H9 (cell line): ENCODE measurements at regions not wholly inside any gene's neighbourhood (a gene's known extent, or its start where the extent isn't known, plus 50 kb on each side); places are given as distances from the start of the nearest gene placed in this dataset.

Source experiments
- DNase-seq: peaks from one replicate; pipeline ENCODE4 v3.0.0-alpha.2; 2017
- H2AFZ ChIP-seq: one replicate; pipeline ENCODE4 v1.6.1; 2013; ENCODE audit warnings: mild to moderate bottlenecking, low read length, control low read depth, moderate library complexity
- H2AK5ac ChIP-seq: 2 replicates; pipeline ENCODE4 v1.6.1; 2013; ENCODE audit warnings: low read length, control low read depth, mixed read lengths; ENCODE audit not compliant: insufficient read length
- H2BK120ac ChIP-seq: one replicate; pipeline ENCODE4 v1.6.1; 2013; ENCODE audit warnings: low read depth, mild to moderate bottlenecking, low read length, control low read depth, inconsistent platforms; ENCODE audit not compliant: poor library complexity, severe bottlenecking
- H2BK12ac ChIP-seq: 2 replicates; pipeline ENCODE4 v1.6.1; 2013; ENCODE audit warnings: low read length, control low read depth, mixed read lengths, low read depth; ENCODE audit not compliant: insufficient read length
- H2BK15ac ChIP-seq: 2 replicates; pipeline ENCODE4 v1.6.1; 2013; ENCODE audit warnings: low read depth, low read length, control low read depth
- H2BK20ac ChIP-seq: one replicate; pipeline ENCODE4 v1.6.1; 2013; ENCODE audit warnings: low read depth, mild to moderate bottlenecking, low read length, control low read depth, inconsistent platforms; ENCODE audit not compliant: poor library complexity, severe bottlenecking
- H2BK5ac ChIP-seq: 2 replicates; pipeline ENCODE4 v1.6.1; 2013; ENCODE audit warnings: low read length, control low read depth, mixed read lengths; ENCODE audit not compliant: insufficient read length
- H3K14ac ChIP-seq: 2 replicates; pipeline ENCODE4 v1.6.1; 2013; ENCODE audit warnings: low read length, control low read depth; ENCODE audit not compliant: insufficient read depth
- H3K18ac ChIP-seq: 2 replicates; pipeline ENCODE4 v1.6.1; 2013; ENCODE audit warnings: low read depth, mild to moderate bottlenecking, mixed read lengths, low read length, control low read depth; ENCODE audit not compliant: insufficient read length
- H3K23ac ChIP-seq: 2 replicates; pipeline ENCODE4 v1.6.1; 2013; ENCODE audit warnings: low read length, control low read depth, mixed read lengths, low read depth; ENCODE audit not compliant: insufficient read length
- H3K23me2 ChIP-seq: 2 replicates; pipeline ENCODE4 v1.6.1; 2013; ENCODE audit warnings: low read depth, mild to moderate bottlenecking, mixed read lengths, low read length, control low read depth; ENCODE audit not compliant: insufficient read length, poor library complexity, severe bottlenecking
- H3K27ac ChIP-seq: 2 replicates; pipeline ENCODE4 v1.5.1; 2013; ENCODE audit warnings: low read length, control low read depth, mixed read lengths, low read depth; ENCODE audit not compliant: insufficient read length
- H3K27me3 ChIP-seq: 2 replicates; pipeline ENCODE4 v1.6.1; 2013; ENCODE audit warnings: low read length, control low read depth, inconsistent platforms; ENCODE audit not compliant: insufficient read depth
- H3K4ac ChIP-seq: 2 replicates; pipeline ENCODE4 v1.6.1; 2013; ENCODE audit warnings: low read depth, mild to moderate bottlenecking, control low read depth, inconsistent platforms, low read length, moderate library complexity
- H3K4me1 ChIP-seq: 2 replicates; pipeline ENCODE4 v1.6.1; 2013; ENCODE audit warnings: low read length, control low read depth, inconsistent platforms; ENCODE audit not compliant: insufficient read depth
- H3K4me2 ChIP-seq: 2 replicates; pipeline ENCODE4 v1.6.1; 2013; ENCODE audit warnings: low read length, control low read depth, mixed read lengths; ENCODE audit not compliant: insufficient read length, insufficient read depth
- H3K56ac ChIP-seq: 2 replicates; pipeline ENCODE4 v1.6.1; 2013; ENCODE audit warnings: low read depth, mild to moderate bottlenecking, mixed read lengths, low read length, control low read depth; ENCODE audit not compliant: insufficient read length
- H3K79me1 ChIP-seq: 2 replicates; pipeline ENCODE4 v1.6.1; 2013; ENCODE audit warnings: low read depth, mild to moderate bottlenecking, moderate library complexity, low read length, control low read depth, inconsistent platforms; ENCODE audit not compliant: insufficient read depth, poor library complexity, severe bottlenecking
- H3K79me2 ChIP-seq: 2 replicates; pipeline ENCODE4 v1.6.1; 2013; ENCODE audit warnings: low read length, control low read depth, inconsistent platforms; ENCODE audit not compliant: insufficient read depth
- H3K9ac ChIP-seq: 2 replicates; pipeline ENCODE4 v1.6.1; 2013; ENCODE audit warnings: low read length, control low read depth, mixed read lengths; ENCODE audit not compliant: insufficient read length; ENCODE audit errors: extremely low read depth
- H3K9me3 ChIP-seq: one replicate; pipeline ENCODE4 v1.6.1; 2013; ENCODE audit warnings: low read depth, low read length, inconsistent platforms; ENCODE audit not compliant: control insufficient read depth
- H3T11ph ChIP-seq: one replicate; pipeline ENCODE4 v1.6.1; 2013; ENCODE audit warnings: mild to moderate bottlenecking, low read length, control low read depth, inconsistent platforms
- H4K20me1 ChIP-seq: one replicate; pipeline ENCODE4 v1.6.1; 2013; ENCODE audit not compliant: control insufficient read depth, insufficient read length, insufficient read depth
- H4K5ac ChIP-seq: 2 replicates; pipeline ENCODE4 v1.6.1; 2013; ENCODE audit warnings: low read depth, mild to moderate bottlenecking, mixed read lengths, low read length, control low read depth; ENCODE audit not compliant: insufficient read length
- H4K8ac ChIP-seq: replicated peaks from 2 replicates; pipeline ENCODE4 v1.6.1; 2013; ENCODE audit warnings: low read length, control low read depth, mixed read lengths, low read depth; ENCODE audit not compliant: insufficient read length
- H4K91ac ChIP-seq: 2 replicates; pipeline ENCODE4 v1.6.1; 2013; ENCODE audit warnings: low read depth, mild to moderate bottlenecking, moderate library complexity, mixed read lengths, low read length, control low read depth; ENCODE audit not compliant: insufficient read length
- H3K27ac Mint-ChIP-seq, 3 experiments: 2 replicates in 2 of 3; 3 replicates in 1 of 3; pipeline ENCODE4 v1.8.0; 2020 to 2021; ENCODE audit warnings: mixed read lengths in 3 of 3, mild to moderate bottlenecking in 1 of 3, moderate library complexity in 1 of 3
- H3K27me3 Mint-ChIP-seq: 2 replicates; pipeline ENCODE4 v1.8.0; 2021; ENCODE audit warnings: low read depth, mild to moderate bottlenecking, moderate library complexity, mixed read lengths
- H3K36me3 Mint-ChIP-seq, 3 experiments: 2 replicates in 2 of 3; 3 replicates in 1 of 3; pipeline ENCODE4 v1.8.0; 2020 to 2021; ENCODE audit warnings: low read depth in 3 of 3, mixed read lengths in 3 of 3; ENCODE audit not compliant: insufficient read depth in 1 of 3
- H3K4me1 Mint-ChIP-seq, 2 experiments: 2 replicates each; pipeline ENCODE4 v1.8.0; 2020; ENCODE audit warnings: mixed read lengths in 2 of 2
- H3K4me3 Mint-ChIP-seq, 2 experiments: 2 replicates in 1 of 2; 3 replicates in 1 of 2; pipeline ENCODE4 v1.8.0; 2020 to 2021; ENCODE audit warnings: mild to moderate bottlenecking in 2 of 2, mixed read lengths in 2 of 2, moderate library complexity in 1 of 2
- H3K9me3 Mint-ChIP-seq, 2 experiments: 2 replicates in 1 of 2; 3 replicates in 1 of 2; pipeline ENCODE4 v1.8.0; 2020; ENCODE audit warnings: mild to moderate bottlenecking in 2 of 2, mixed read lengths in 2 of 2, moderate library complexity in 1 of 2
- WGBS: extraction: QIAGEN DNeasy Blood & Tissue Kit; methylation state at CpG from one replicate; pipeline ENCODE4 v1.1.7; 2013; ENCODE audit warnings: missing lambda C conversion rate, low lambda C conversion rate, mixed read lengths; ENCODE audit not compliant: insufficient read length; ENCODE audit errors: extremely low coverage; 5-methylcytosine and 5-hydroxymethylcytosine counted together
- TF ChIP-seq, protein P1 (sequence below): fragments of 200-600 bp; sonication (generic); conservative IDR thresholded peaks from 3 replicates; pipeline ENCODE4 v1.8.0; 2021; ENCODE audit warnings: antibody characterized with exemption, mild to moderate bottlenecking

- H3K79me1 ChIP-seq: no peaks in the 10 kb centered on the region
- no peak overlapping the region for H4K91ac ChIP-seq
- no peaks in the 10 kb centered on the region; the same call in 1 of the 2 replicates for H3K27me3 Mint-ChIP-seq
- H2BK15ac ChIP-seq: no peak overlapping the region
- H2BK12ac ChIP-seq: no peak overlapping the region
- H2AFZ ChIP-seq: no peak overlapping the region
- no peak for DNase-seq
- H3K79me2 ChIP-seq: no peaks in the 10 kb centered on the region
- no peak overlapping the region for H2BK20ac ChIP-seq
- peaks cover 0 to 6% of the 10 kb centered on the region in 2 experiments; a peak in 2 of 4 replicates for H3K4me1 Mint-ChIP-seq
- no peak overlapping the region for H4K8ac ChIP-seq
- WGBS: no CpG with 5 or more reads among the region's 3 CpGs
- H3K9ac ChIP-seq: no peak overlapping the region
- no peak overlapping the region for H2BK5ac ChIP-seq
- H3K27me3 ChIP-seq: no peaks in the 10 kb centered on the region
- no peaks in the 10 kb centered on the region for H3K4me1 ChIP-seq
- H3K18ac ChIP-seq: no peak overlapping the region
- H3K14ac ChIP-seq: no peak overlapping the region
- no peak overlapping the region for H4K5ac ChIP-seq
- H3K9me3 Mint-ChIP-seq: no peaks in the 10 kb centered on the region
- H3K4me3 Mint-ChIP-seq: no peak overlapping the region
- no peak overlapping the region for H2BK120ac ChIP-seq
- H4K20me1 ChIP-seq: no peaks in the 10 kb centered on the region
- no peak overlapping the region for H2AK5ac ChIP-seq
- no peak overlapping the region for H3K4ac ChIP-seq
- H3T11ph ChIP-seq: no peak overlapping the region
- H3K36me3 Mint-ChIP-seq: no peaks in the 10 kb centered on the region
- no peak overlapping the region for H3K4me2 ChIP-seq
- no peak overlapping the region for H3K23ac ChIP-seq
- no peak overlapping the region for H3K27ac Mint-ChIP-seq
- no peak overlapping the region for H3K56ac ChIP-seq
- no peaks in the 10 kb centered on the region for H3K23me2 ChIP-seq
- TF ChIP-seq, protein P1, sequence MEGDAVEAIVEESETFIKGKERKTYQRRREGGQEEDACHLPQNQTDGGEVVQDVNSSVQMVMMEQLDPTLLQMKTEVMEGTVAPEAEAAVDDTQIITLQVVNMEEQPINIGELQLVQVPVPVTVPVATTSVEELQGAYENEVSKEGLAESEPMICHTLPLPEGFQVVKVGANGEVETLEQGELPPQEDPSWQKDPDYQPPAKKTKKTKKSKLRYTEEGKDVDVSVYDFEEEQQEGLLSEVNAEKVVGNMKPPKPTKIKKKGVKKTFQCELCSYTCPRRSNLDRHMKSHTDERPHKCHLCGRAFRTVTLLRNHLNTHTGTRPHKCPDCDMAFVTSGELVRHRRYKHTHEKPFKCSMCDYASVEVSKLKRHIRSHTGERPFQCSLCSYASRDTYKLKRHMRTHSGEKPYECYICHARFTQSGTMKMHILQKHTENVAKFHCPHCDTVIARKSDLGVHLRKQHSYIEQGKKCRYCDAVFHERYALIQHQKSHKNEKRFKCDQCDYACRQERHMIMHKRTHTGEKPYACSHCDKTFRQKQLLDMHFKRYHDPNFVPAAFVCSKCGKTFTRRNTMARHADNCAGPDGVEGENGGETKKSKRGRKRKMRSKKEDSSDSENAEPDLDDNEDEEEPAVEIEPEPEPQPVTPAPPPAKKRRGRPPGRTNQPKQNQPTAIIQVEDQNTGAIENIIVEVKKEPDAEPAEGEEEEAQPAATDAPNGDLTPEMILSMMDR: peak; percentile 69
- H3K27ac ChIP-seq: no peak overlapping the region
- H3K9me3 ChIP-seq: no peaks in the 10 kb centered on the region
Measured at GRCh38 chr10:127679642-127680255, 57.2 kb upstream of the FOXI2 start.
